ENCODE measurements at regions not wholly inside any gene's neighbourhood (a gene's known extent, or its start where the extent isn't known, plus 50 kb on each side); places are given as distances from the start of the nearest gene placed in this dataset.
A peak's percentile ranks its signal among the peaks of the same experiment; 100 is the strongest.

GRCh38 chrX:100120956-100121355 is 289.1 kb downstream of the PCDH19 start:
- intact Hi-C loops (cut with DNase I) = no loop called here
- DNase-seq (ENCODE audit: low spot score) = no peak

DNA sequence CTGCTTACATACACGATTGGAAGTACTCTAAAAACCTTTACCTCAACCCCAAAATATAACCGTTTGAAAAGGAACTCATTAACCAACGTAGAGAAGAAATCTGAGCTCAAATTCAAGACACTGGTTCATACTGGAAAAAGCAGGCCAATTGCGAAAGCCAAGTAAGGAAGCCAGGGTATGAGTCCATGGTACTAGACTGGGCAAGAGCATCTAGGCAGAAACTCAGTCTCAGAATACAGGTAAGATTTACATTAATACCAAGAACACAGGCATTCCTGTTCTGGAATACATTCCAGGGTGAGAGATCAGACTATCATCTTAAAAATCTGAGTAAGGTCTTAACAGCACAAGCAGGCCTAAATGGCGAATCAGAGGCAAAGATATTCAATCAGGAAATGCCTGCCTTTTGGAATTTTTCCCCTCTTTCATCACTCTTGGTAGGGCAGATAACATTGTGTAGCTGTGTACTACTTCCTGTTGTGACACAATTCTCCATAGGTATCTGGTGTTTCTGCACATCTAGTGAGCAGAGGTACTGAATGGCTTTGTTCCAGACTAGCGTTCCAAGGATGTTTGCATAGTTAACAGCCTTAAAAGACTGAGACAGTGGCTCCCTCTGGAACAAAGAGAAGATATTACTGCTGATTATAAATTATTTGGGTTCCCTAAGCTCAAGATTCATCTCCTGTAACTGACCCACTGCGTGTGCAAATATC is 311.3 kb downstream of the PCDH19 start:
- intact Hi-C loops (cut with DNase I) = no loop called here
- DNase-seq (ENCODE audit: low spot score) = no peak

DNA sequence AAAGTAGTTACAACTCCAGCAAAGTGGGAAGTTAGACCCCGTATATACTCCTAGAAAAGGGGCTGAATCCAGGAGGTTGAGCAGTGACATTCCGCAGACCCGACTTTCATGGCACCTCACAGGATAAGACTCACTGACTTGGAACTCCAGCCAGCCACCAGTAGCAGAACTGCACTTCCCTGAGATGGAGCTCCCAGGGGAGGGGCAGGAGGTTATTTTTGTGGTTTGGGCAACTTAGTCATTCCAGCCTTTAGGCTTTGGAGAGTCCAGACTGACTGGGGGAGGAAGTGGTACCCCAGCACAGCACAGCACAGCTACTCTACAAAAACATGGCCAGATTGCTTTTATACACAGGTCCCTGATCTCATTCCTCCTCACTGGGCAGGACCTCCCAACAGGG is 319.1 kb downstream of the PCDH19 start:
- DNase-seq (ENCODE audit: low spot score) = peak; percentile 36
- intact Hi-C loops (cut with DNase I) = no loop called here

DNA sequence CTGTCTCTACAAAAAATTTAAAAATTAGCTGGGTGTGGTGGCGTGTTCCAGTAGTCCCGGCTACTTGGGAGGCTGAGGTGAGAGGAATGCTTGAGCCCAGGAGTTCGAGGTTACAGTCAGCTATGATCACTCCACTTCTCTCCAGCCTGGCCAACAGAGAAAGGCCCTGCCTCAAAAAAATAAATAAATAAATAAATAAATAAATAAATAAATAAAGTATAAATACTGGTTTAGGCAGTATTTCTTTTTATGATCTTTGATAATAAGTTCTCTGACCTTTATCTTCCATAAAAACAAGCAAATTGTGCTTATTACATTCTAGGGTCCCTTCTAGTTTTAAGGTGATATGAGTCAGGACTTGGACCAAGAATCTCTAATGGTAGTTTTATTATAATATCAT is 320.3 kb downstream of the PCDH19 start:
- intact Hi-C loops (cut with DNase I) = no loop called here
- no peak for DNase-seq (ENCODE audit: low spot score)

DNA sequence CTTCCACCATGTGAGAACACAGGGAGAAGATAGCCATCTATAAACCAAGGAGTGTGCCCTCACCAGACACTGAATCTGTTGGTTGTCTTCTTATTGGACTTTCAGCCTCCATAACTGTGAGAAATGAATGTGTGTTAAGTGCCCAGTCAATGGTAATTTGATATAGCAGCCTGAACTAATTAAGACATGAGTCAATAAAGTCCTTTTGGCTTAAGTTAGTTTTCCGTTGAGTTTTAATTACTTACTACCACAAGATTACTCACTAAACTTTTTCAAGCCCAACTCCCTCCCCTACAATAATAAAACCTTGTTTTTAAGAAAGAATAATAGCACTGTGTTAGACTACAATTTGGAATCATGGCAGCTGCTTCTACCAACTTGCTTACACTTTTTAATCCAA is 324.2 kb downstream of the PCDH19 start:
- no peak for DNase-seq (ENCODE audit: low spot score)
- intact Hi-C loops (cut with DNase I) = no loop called here

DNA sequence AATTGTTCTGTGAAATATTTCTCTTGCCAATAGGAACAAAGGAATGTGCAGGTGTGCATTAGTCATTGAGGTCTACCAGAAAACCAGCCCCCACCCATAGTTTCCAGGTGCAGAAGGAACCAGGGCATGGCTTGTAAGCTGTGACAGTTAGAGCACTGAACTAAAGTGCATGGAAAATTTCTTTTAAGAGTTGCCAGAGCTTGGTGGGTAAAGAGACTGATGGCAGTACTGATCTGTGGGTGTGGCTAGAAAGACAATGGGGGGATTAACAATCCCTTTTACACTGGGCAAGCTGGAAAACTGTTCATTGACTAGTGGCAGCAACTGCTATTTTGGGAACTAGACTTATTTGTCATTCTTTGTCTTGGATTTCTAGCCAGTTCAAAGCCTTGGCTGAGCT is 326.9 kb downstream of the PCDH19 start:
- intact Hi-C loops (cut with DNase I) = no loop called here
- DNase-seq (ENCODE audit: low spot score) = no peak

DNA sequence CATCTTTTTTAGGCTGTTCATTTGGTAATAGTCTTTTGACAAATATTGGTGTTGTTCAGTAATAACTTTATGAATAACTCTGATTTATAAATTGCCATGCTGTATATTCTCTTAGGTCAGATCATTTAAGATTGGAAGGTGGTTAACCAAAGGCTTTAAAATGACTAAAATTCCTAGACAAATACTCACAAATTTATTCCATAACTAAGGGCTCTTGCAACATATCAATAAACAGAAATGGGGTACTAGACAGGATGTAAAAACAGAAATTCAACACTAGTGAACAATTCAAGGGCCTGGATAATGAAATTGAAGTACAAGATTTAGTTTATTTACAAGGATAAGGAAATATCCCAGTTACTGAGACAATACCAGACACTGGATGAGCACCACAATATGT is 328.6 kb downstream of the PCDH19 start:
- intact Hi-C loops (cut with DNase I) = no loop called here
- DNase-seq (ENCODE audit: low spot score) = no peak

GRCh38 chrX:100076031-100076430 is 334.0 kb downstream of the PCDH19 start:
- intact Hi-C loops (cut with DNase I) = no loop called here
- no peak for DNase-seq (ENCODE audit: low spot score)

- no peak for DNase-seq (ENCODE audit: low spot score)
- intact Hi-C loops (cut with DNase I) = no loop called here
Measured at GRCh38 chrX:100072336-100072735, 337.7 kb downstream of the PCDH19 start.

- DNase-seq (ENCODE audit: low spot score) = no peak
- intact Hi-C loops (cut with DNase I) = no loop called here
Measured at GRCh38 chrX:100070334-100070849, 339.7 kb downstream of the PCDH19 start.

GRCh38 chrX:100048156-100048555 is 361.9 kb downstream of the PCDH19 start:
- intact Hi-C loops (cut with DNase I) = no loop called here
- peak; percentile 55 for DNase-seq (ENCODE audit: low spot score)

All from posterior vena cava (tissue), 2 donors.